H1 (cell line): ENCODE measurements at regions not wholly inside any gene's neighbourhood (a gene's known extent, or its start where the extent isn't known, plus 50 kb on each side); places are given as distances from the start of the nearest gene placed in this dataset.

Experiments used
- CTCF ChIA-PET: fragments of 300-600 bp; sonication (Branson Sonifier 250); formaldehyde crosslinking; loops from one replicate; lab custom pipeline; 2021; ENCODE audit not compliant: partially characterized antibody; lab: Charles Lee
- POLR2A ChIA-PET: fragments of 300-600 bp; sonication (Branson Sonifier 250); formaldehyde crosslinking; loops from one replicate; lab custom pipeline; 2021; ENCODE audit warnings: inconsistent platforms; ENCODE audit not compliant: partially characterized antibody; lab: Charles Lee
- DNase-seq, 2 experiments: peaks; one replicate each; pipeline versions ENCODE4 v3.0.0 to v3.0.0-alpha.2; 2010 to 2022; ENCODE audit warnings: low spot score in 2 of 2, low read depth in 1 of 2, mixed read lengths in 1 of 2
- FAIRE-seq: peaks from 2 replicates; lab custom pipeline; 2011; peaks lifted over from hg19 to GRCh38; lab: Jason Lieb, UNC
- H2AFZ ChIP-seq: 2 replicates; pipeline ENCODE4 v1.8.1; 2012; ENCODE audit warnings: low read length, inconsistent platforms
- H2AK5ac ChIP-seq: 2 replicates; pipeline ENCODE4 v1.6.1; 2013; ENCODE audit warnings: low read depth, low read length
- H2BK120ac ChIP-seq: replicated peaks from 2 replicates; pipeline ENCODE3; 2013; ENCODE audit warnings: low read depth, low read length, inconsistent platforms
- H2BK12ac ChIP-seq: 2 replicates; pipeline ENCODE4 v1.6.1; 2013; ENCODE audit warnings: low read depth, low read length
- H2BK15ac ChIP-seq: 2 replicates; pipeline ENCODE4 v1.6.1; 2013; ENCODE audit warnings: low read length
- H2BK20ac ChIP-seq: 2 replicates; pipeline ENCODE4 v1.6.1; 2013; ENCODE audit warnings: low read length
- H2BK5ac ChIP-seq: 2 replicates; pipeline ENCODE4 v1.6.1; 2013; ENCODE audit warnings: low read depth, low read length
- H3K14ac ChIP-seq: 2 replicates; pipeline ENCODE4 v1.6.1; 2013; ENCODE audit warnings: inconsistent platforms; ENCODE audit not compliant: insufficient read length
- H3K18ac ChIP-seq: 2 replicates; pipeline ENCODE4 v1.6.1; 2013; ENCODE audit warnings: low read length; ENCODE audit errors: extremely low read depth
- H3K23ac ChIP-seq: 2 replicates; pipeline ENCODE4 v1.6.1; 2013; ENCODE audit warnings: inconsistent platforms; ENCODE audit not compliant: insufficient read length
- H3K23me2 ChIP-seq: 2 replicates; pipeline ENCODE4 v1.6.1; 2013; ENCODE audit warnings: low read depth, low read length
- H3K27ac ChIP-seq: 2 replicates; pipeline ENCODE4 v1.6.1; 2011; ENCODE audit warnings: low read depth, low read length, inconsistent platforms
- H3K27me3 ChIP-seq, 4 experiments: replicated peaks in 1 of 4; 1 replicate in 1 of 4; 2 replicates in 3 of 4; pipeline versions ENCODE4 v1.6.1 to v1.8.1; 2011 to 2013; ENCODE audit warnings: low read length in 3 of 4, mild to moderate bottlenecking in 3 of 4, inconsistent platforms in 2 of 4, mixed read lengths in 2 of 4, moderate library complexity in 1 of 4; ENCODE audit not compliant: control insufficient read depth in 3 of 4, insufficient read depth in 3 of 4; ENCODE audit errors: extremely low read depth in 1 of 4
- H3K36me3 ChIP-seq, 4 experiments: 2 replicates each; pipeline versions ENCODE4 v1.6.1 to v1.8.1; 2011 to 2013; ENCODE audit warnings: mild to moderate bottlenecking in 4 of 4, low read length in 3 of 4, moderate library complexity in 2 of 4, control low read depth in 1 of 4, inconsistent platforms in 1 of 4; ENCODE audit not compliant: insufficient read depth in 4 of 4, control insufficient read depth in 2 of 4
- H3K4ac ChIP-seq: replicated peaks from 2 replicates; pipeline ENCODE3; 2013; ENCODE audit warnings: low read length, low read depth, mixed read lengths, inconsistent platforms; ENCODE audit not compliant: insufficient read length
- H3K4me1 ChIP-seq, 4 experiments: replicated peaks in 1 of 4; 1 replicate in 1 of 4; 2 replicates in 3 of 4; pipeline versions ENCODE4 v1.6.1 to v1.8.1; 2011 to 2013; ENCODE audit warnings: low read length in 3 of 4, inconsistent platforms in 2 of 4, mixed read lengths in 1 of 4; ENCODE audit not compliant: insufficient read depth in 4 of 4, control insufficient read depth in 3 of 4
- H3K4me2 ChIP-seq, 2 experiments: 2 replicates each; pipeline versions ENCODE4 v1.6.1 to v1.8.1; 2011 to 2013; ENCODE audit warnings: low read depth in 2 of 2, low read length in 2 of 2, control low read depth in 1 of 2, inconsistent platforms in 1 of 2, mild to moderate bottlenecking in 1 of 2; ENCODE audit not compliant: insufficient read depth in 1 of 2
- H3K4me3 ChIP-seq, 4 experiments: fragments of 200-600, 300-600 bp in 1 of 4; sonication (generic), shearing (Covaris generic), sonication (Bioruptor Twin) in 1 of 4; 2 replicates each; pipeline versions ENCODE4 v1.5.1 to v1.8.1; 2011 to 2016; ENCODE audit warnings: low read length in 4 of 4, low read depth in 3 of 4, control low read depth in 2 of 4, inconsistent platforms in 2 of 4, mild to moderate bottlenecking in 2 of 4, mixed read lengths in 1 of 4, moderate library complexity in 1 of 4; ENCODE audit not compliant: insufficient read depth in 2 of 4; ENCODE audit errors: extremely low read depth in 1 of 4
- H3K56ac ChIP-seq: replicated peaks from 2 replicates; pipeline ENCODE3; 2013; ENCODE audit warnings: low read depth, mild to moderate bottlenecking, mixed read lengths, low read length, inconsistent platforms; ENCODE audit not compliant: insufficient read length
- H3K79me1 ChIP-seq: 2 replicates; pipeline ENCODE4 v1.6.1; 2013; ENCODE audit warnings: low read depth, low read length, control low read depth
- H3K79me2 ChIP-seq, 2 experiments: 2 replicates each; pipeline versions ENCODE4 v1.6.1 to v1.8.1; 2012 to 2013; ENCODE audit warnings: low read length in 2 of 2, mild to moderate bottlenecking in 2 of 2, inconsistent platforms in 1 of 2; ENCODE audit not compliant: insufficient read depth in 2 of 2, control insufficient read depth in 1 of 2
- H3K9ac ChIP-seq, 4 experiments: replicated peaks in 1 of 4; 1 replicate in 1 of 4; 2 replicates in 3 of 4; pipeline versions ENCODE4 v1.6.1 to v1.8.1; 2011 to 2013; ENCODE audit warnings: low read depth in 3 of 4, low read length in 3 of 4, control low read depth in 2 of 4, mild to moderate bottlenecking in 2 of 4, moderate library complexity in 2 of 4, inconsistent platforms in 1 of 4; ENCODE audit errors: extremely low read depth in 1 of 4
- H3K9me3 ChIP-seq, 2 experiments: 2 replicates each; pipeline versions ENCODE4 v1.6.1 to v1.8.1; 2012 to 2013; ENCODE audit warnings: mild to moderate bottlenecking in 2 of 2, moderate library complexity in 2 of 2, control low read depth in 1 of 2, inconsistent platforms in 1 of 2, low read depth in 1 of 2, low read length in 1 of 2, mixed read lengths in 1 of 2; ENCODE audit not compliant: insufficient read depth in 2 of 2
- H4K20me1 ChIP-seq, 2 experiments: replicated peaks in 1 of 2; 2 replicates each; pipeline versions ENCODE3 to v1.8.1; 2011 to 2013; ENCODE audit warnings: inconsistent platforms in 2 of 2, low read length in 2 of 2, mild to moderate bottlenecking in 1 of 2; ENCODE audit not compliant: insufficient read depth in 2 of 2, control insufficient read depth in 1 of 2
- H4K5ac ChIP-seq: 2 replicates; pipeline ENCODE4 v1.6.1; 2013; ENCODE audit warnings: low read length, low read depth, mixed read lengths, inconsistent platforms; ENCODE audit not compliant: insufficient read length
- H4K8ac ChIP-seq: 2 replicates; pipeline ENCODE4 v1.8.0; 2013; ENCODE audit warnings: mild to moderate bottlenecking, moderate library complexity, low read length, inconsistent platforms; ENCODE audit not compliant: insufficient read depth; ENCODE audit errors: extremely low read depth
- H4K91ac ChIP-seq: replicated peaks from 2 replicates; pipeline ENCODE3; 2013; ENCODE audit warnings: low read length, mixed read lengths, inconsistent platforms; ENCODE audit not compliant: insufficient read length
- PHF8 ChIP-seq: fragments of 200-600 bp; sonication (generic); conservative IDR thresholded peaks from 2 replicates; pipeline ENCODE4 v1.7.1; 2012; ENCODE audit warnings: low read depth, mild to moderate bottlenecking, inconsistent platforms, low read length, moderate library complexity
- RXRA ChIP-seq: IDR thresholded peaks from 2 replicates; pipeline ENCODE4 v1.6.1; 2011; ENCODE audit warnings: low read depth, mild to moderate bottlenecking, low read length, moderate library complexity; ENCODE audit not compliant: insufficient read depth
- WGBS, 2 experiments: shearing (Covaris generic) in 1 of 2; methylation state at CpG; one replicate each; pipeline versions ENCODE4 v1.1.6 to v1.1.7; 2013 to 2015; ENCODE audit warnings: low lambda C conversion rate in 2 of 2, mixed read lengths in 2 of 2, inconsistent platforms in 1 of 2, low coverage in 1 of 2, missing lambda C conversion rate in 1 of 2; ENCODE audit not compliant: insufficient replicate concordance in 2 of 2, insufficient coverage in 1 of 2, insufficient read length in 1 of 2; ENCODE audit errors: extremely low coverage in 1 of 2, missing lambda C conversion rate in 1 of 2; 5-methylcytosine and 5-hydroxymethylcytosine counted together

GRCh38 chr22:47446331-47446730, 683.9 kb downstream of the TBC1D22A start:
- Histone ChIP-seq H4K5ac (no peak overlapping the region), H3K79me1 (no peaks in the 10 kb centered on the region), H2AFZ (no peak overlapping the region), H3K4ac (no peak overlapping the region), H3K27me3 (no peaks in the 10 kb centered on the region), H2BK20ac (no peak overlapping the region), H2BK12ac (no peak overlapping the region), H2AK5ac (no peak overlapping the region), H2BK15ac (no peak overlapping the region), H3K4me1 (no peaks in the 10 kb centered on the region), H4K91ac (no peak overlapping the region), H3K18ac (no peak overlapping the region), H3K4me3 (no peak overlapping the region), H3K14ac (no peak overlapping the region), H3K9me3 (peaks cover 82 to 100% of the 10 kb centered on the region in 2 experiments), H3K56ac (no peak overlapping the region), H2BK120ac (no peak overlapping the region), H3K4me2 (no peak overlapping the region), H4K20me1 (no peaks in the 10 kb centered on the region), H3K23me2 (no peaks in the 10 kb centered on the region), H3K36me3 (no peaks in the 10 kb centered on the region), H3K79me2 (no peaks in the 10 kb centered on the region), H2BK5ac (no peak overlapping the region), H3K23ac (no peak overlapping the region), H4K8ac (no peak overlapping the region), H3K27ac (no peak overlapping the region), H3K9ac (no peak overlapping the region)
- ChIA-PET CTCF (no interaction called here), POLR2A (no interaction called here)
- no peak for TF ChIP-seq RXRA
- TF ChIP-seq PHF8: no peak
- 83% methylated on average over 8 of the region's 8 CpGs; no CpG with 5 or more reads in 1 of the 2 experiments for WGBS, 2 experiments
- DNase-seq (no peak), FAIRE-seq (no peak)
